Progenitor cell of endocrine pancreas (in vitro differentiated cells): ENCODE measurements at regions not wholly inside any gene's neighbourhood (a gene's known extent, or its start where the extent isn't known, plus 50 kb on each side); places are given as distances from the start of the nearest gene placed in this dataset.

Experiments used
- DNase-seq: peaks from one replicate; pipeline ENCODE4 v3.0.0; 2021; ENCODE audit warnings: low spot score; ENCODE audit not compliant: unreplicated experiment
- H3K27ac Mint-ChIP-seq: 2 replicates; pipeline ENCODE4 v1.8.0; 2021; ENCODE audit warnings: mild to moderate bottlenecking, moderate library complexity, mixed read lengths
- H3K27me3 Mint-ChIP-seq: 2 replicates; pipeline ENCODE4 v1.8.0; 2021; ENCODE audit warnings: mixed read lengths
- H3K36me3 Mint-ChIP-seq: 2 replicates; pipeline ENCODE4 v1.8.0; 2022; ENCODE audit warnings: mixed read lengths; ENCODE audit not compliant: insufficient read depth
- H3K4me1 Mint-ChIP-seq: 2 replicates; pipeline ENCODE4 v1.8.0; 2021; ENCODE audit warnings: low read depth, mixed read lengths
- H3K4me3 Mint-ChIP-seq: 2 replicates; pipeline ENCODE4 v1.8.0; 2021; ENCODE audit warnings: low read depth, mild to moderate bottlenecking, moderate library complexity, mixed read lengths
- H3K9me3 Mint-ChIP-seq: 2 replicates; pipeline ENCODE4 v1.8.0; 2021; ENCODE audit warnings: low read depth, mixed read lengths
- TF ChIP-seq, protein P1 (sequence below): fragments of 200-600 bp; sonication (generic); IDR thresholded peaks from one replicate; pipeline ENCODE4 v1.5.0; 2021; ENCODE audit warnings: antibody characterized with exemption, mild to moderate bottlenecking; ENCODE audit not compliant: unreplicated experiment

GRCh38 chr6:106910999-106911949 lies 63.3 kb downstream of the CD24 start:
- H3K9me3 Mint-ChIP-seq, result no peaks in the 10 kb centered on the region
- H3K27me3 Mint-ChIP-seq, result no peaks in the 10 kb centered on the region
- H3K4me3 Mint-ChIP-seq, result no peak overlapping the region
- H3K27ac Mint-ChIP-seq, result peak overlapping the region; percentile 94
- H3K4me1 Mint-ChIP-seq, result peaks cover 49% of the 10 kb centered on the region
- no peak for DNase-seq
- no peaks in the 10 kb centered on the region for H3K36me3 Mint-ChIP-seq
- TF ChIP-seq, protein P1, sequence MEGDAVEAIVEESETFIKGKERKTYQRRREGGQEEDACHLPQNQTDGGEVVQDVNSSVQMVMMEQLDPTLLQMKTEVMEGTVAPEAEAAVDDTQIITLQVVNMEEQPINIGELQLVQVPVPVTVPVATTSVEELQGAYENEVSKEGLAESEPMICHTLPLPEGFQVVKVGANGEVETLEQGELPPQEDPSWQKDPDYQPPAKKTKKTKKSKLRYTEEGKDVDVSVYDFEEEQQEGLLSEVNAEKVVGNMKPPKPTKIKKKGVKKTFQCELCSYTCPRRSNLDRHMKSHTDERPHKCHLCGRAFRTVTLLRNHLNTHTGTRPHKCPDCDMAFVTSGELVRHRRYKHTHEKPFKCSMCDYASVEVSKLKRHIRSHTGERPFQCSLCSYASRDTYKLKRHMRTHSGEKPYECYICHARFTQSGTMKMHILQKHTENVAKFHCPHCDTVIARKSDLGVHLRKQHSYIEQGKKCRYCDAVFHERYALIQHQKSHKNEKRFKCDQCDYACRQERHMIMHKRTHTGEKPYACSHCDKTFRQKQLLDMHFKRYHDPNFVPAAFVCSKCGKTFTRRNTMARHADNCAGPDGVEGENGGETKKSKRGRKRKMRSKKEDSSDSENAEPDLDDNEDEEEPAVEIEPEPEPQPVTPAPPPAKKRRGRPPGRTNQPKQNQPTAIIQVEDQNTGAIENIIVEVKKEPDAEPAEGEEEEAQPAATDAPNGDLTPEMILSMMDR, result no peak

DNA sequence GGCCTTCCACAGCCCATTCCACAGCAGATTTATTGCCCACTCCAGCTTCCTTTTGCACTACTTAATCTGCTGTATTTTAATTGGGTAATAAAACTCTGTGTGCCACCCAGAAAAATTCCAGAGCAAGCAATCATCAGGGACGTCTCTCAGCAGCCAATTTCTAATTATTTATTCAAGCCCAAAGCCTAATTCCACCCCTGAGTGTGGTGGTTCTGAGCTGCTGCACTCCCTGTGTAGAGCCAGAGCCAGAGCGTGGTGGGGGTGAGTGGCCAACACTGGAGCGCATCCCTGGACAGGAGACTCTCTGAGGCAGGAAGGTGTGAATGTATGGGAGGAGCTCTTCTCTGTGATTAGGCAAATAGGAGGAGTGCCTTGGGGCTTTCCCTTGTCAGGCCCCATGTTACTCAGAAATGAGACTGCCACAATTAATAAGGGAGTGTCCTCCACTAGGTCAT lies 66.1 kb downstream of the CD24 start:
- peaks cover 45% of the 10 kb centered on the region for H3K4me1 Mint-ChIP-seq
- H3K9me3 Mint-ChIP-seq, result peaks cover 6% of the 10 kb centered on the region
- H3K27me3 Mint-ChIP-seq, result no peaks in the 10 kb centered on the region
- H3K4me3 Mint-ChIP-seq, result no peak overlapping the region
- no peak for DNase-seq
- H3K36me3 Mint-ChIP-seq, result no peaks in the 10 kb centered on the region
- TF ChIP-seq, protein P1, result no peak
- no peak overlapping the region for H3K27ac Mint-ChIP-seq

DNA sequence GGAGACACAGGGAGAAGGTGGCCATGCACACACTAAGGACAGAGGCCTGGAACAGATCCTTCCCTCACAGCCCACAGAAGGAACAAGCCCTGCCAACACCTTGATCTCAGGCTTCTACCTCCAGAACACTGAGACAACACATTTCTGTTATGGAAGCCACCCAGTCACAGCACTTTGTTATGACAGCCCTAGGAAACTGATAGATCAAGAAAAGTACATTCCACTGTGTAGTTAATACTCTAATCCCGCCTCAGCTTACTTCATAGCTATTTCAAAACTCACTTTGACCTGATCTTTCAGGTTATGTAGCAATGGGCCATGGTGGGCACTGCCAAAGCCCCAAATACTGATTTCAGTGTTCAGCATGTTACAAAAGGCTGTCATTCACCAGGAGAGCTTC lies 66.8 kb downstream of the CD24 start:
- Mint-ChIP-seq H3K27me3 (no peaks in the 10 kb centered on the region), H3K27ac (no peak overlapping the region), H3K9me3 (peaks cover 12% of the 10 kb centered on the region), H3K4me3 (no peak overlapping the region), H3K4me1 (peaks cover 41% of the 10 kb centered on the region), H3K36me3 (no peaks in the 10 kb centered on the region)
- no peak for DNase-seq
- TF ChIP-seq, protein P1, result no peak

DNA sequence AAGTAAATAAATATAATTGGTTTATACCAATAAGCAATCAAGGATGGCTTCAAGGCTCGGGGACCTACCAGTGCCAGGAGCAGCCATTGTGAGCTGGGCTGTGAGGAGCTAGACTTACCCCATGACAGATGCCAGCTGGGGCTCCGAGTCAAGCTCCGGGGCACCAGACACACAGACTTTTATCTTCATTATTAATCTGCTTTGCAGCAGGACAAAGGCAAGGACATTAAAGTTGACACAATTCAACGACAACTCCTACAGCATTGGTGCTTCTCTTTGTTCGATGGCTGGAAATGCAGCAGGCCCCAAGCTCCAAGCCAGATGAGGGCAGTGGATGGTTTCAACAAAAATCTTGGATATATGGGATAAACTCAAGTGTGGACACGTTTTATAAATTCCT lies 68.3 kb downstream of the CD24 start:
- no peak overlapping the region for H3K4me3 Mint-ChIP-seq
- peak overlapping the region; percentile 74 for H3K27ac Mint-ChIP-seq
- no peaks in the 10 kb centered on the region for H3K27me3 Mint-ChIP-seq
- TF ChIP-seq, protein P1, result no peak
- DNase-seq, result no peak
- peaks cover 29% of the 10 kb centered on the region for H3K4me1 Mint-ChIP-seq
- no peaks in the 10 kb centered on the region for H3K36me3 Mint-ChIP-seq
- H3K9me3 Mint-ChIP-seq, result peaks cover 18% of the 10 kb centered on the region

- Mint-ChIP-seq H3K27ac (no peak overlapping the region), H3K4me1 (peaks cover 14% of the 10 kb centered on the region), H3K36me3 (peaks cover 4% of the 10 kb centered on the region), H3K4me3 (no peak overlapping the region), H3K27me3 (no peaks in the 10 kb centered on the region), H3K9me3 (peaks cover 25% of the 10 kb centered on the region)
- TF ChIP-seq, protein P1, result no peak
- DNase-seq, result no peak
Measured at GRCh38 chr6:106903299-106903698, 71.2 kb downstream of the CD24 start.
